ENCODE measurements at regions not wholly inside any gene's neighbourhood (a gene's known extent, or its start where the extent isn't known, plus 50 kb on each side); places are given as distances from the start of the nearest gene placed in this dataset.

- no peak for DNase-seq (ENCODE audit: low spot score)
Observed at GRCh38 chr2:52717836-52718235, 1049.8 kb upstream of the CHAC2 start.

GRCh38 chr2:52710810-52711618 lies 1056.6 kb upstream of the CHAC2 start:
- no peak for DNase-seq (ENCODE audit: low spot score)

- no peak for DNase-seq (ENCODE audit: low spot score)
Observed at GRCh38 chr2:52704251-52704650, 1063.4 kb upstream of the CHAC2 start.

- DNase-seq (ENCODE audit: low spot score), result no peak
Observed at GRCh38 chr2:52703004-52703403, 1064.6 kb upstream of the CHAC2 start.

- peak; percentile 10 for DNase-seq (ENCODE audit: low spot score)
Observed at GRCh38 chr2:52698408-52698807, 1069.2 kb upstream of the CHAC2 start.

- DNase-seq (ENCODE audit: low spot score), result no peak
Observed at GRCh38 chr2:52697690-52698089, 1069.9 kb upstream of the CHAC2 start.

GRCh38 chr2:52695731-52696130 lies 1071.9 kb upstream of the CHAC2 start:
- no peak for DNase-seq (ENCODE audit: low spot score)

GRCh38 chr2:52686935-52687334 lies 1080.7 kb upstream of the CHAC2 start:
- no peak for DNase-seq (ENCODE audit: low spot score)

- no peak for DNase-seq (ENCODE audit: low spot score)
Observed at GRCh38 chr2:52676056-52676455, 1091.5 kb upstream of the CHAC2 start.

- DNase-seq (ENCODE audit: low spot score), result no peak
Observed at GRCh38 chr2:52668724-52669123, 1098.9 kb upstream of the CHAC2 start.

GRCh38 chr2:52659546-52659945 lies 1108.1 kb upstream of the CHAC2 start:
- no peak for DNase-seq (ENCODE audit: low spot score)

- DNase-seq (ENCODE audit: low spot score), result no peak
Observed at GRCh38 chr2:52658598-52658997, 1109.0 kb upstream of the CHAC2 start.

- DNase-seq (ENCODE audit: low spot score), result no peak
Observed at GRCh38 chr2:52639692-52640091, 1127.9 kb upstream of the CHAC2 start.

GRCh38 chr2:52632543-52632942 lies 1135.1 kb upstream of the CHAC2 start:
- DNase-seq (ENCODE audit: low spot score), result no peak

- no peak for DNase-seq (ENCODE audit: low spot score)
Observed at GRCh38 chr2:52629944-52630343, 1137.7 kb upstream of the CHAC2 start.

- DNase-seq (ENCODE audit: low spot score), result no peak
Observed at GRCh38 chr2:52629531-52629930, 1138.1 kb upstream of the CHAC2 start.

GRCh38 chr2:52622266-52622665 lies 1145.3 kb upstream of the CHAC2 start:
- no peak for DNase-seq (ENCODE audit: low spot score)

- DNase-seq (ENCODE audit: low spot score), result no peak
Observed at GRCh38 chr2:52613064-52613463, 1154.5 kb upstream of the CHAC2 start.

GRCh38 chr2:52611759-52612158 lies 1155.8 kb upstream of the CHAC2 start:
- DNase-seq (ENCODE audit: low spot score), result no peak

GRCh38 chr2:52608030-52608429 lies 1159.6 kb upstream of the CHAC2 start:
- DNase-seq (ENCODE audit: low spot score), result no peak

GRCh38 chr2:52597346-52597745 lies 1170.3 kb upstream of the CHAC2 start:
- DNase-seq (ENCODE audit: low spot score), result no peak

GRCh38 chr2:52594026-52594425 lies 1173.6 kb upstream of the CHAC2 start:
- DNase-seq (ENCODE audit: low spot score), result peak; percentile 34

GRCh38 chr2:52584071-52584470 lies 1183.5 kb upstream of the CHAC2 start:
- peak; percentile 1 for DNase-seq (ENCODE audit: low spot score)

- no peak for DNase-seq (ENCODE audit: low spot score)
Observed at GRCh38 chr2:52572469-52572894, 1195.1 kb upstream of the CHAC2 start.

Data from umbilical cord (tissue), 1 donor.